Prostate gland (tissue), 2 donors: ENCODE measurements at regions not wholly inside any gene's neighbourhood (a gene's known extent, or its start where the extent isn't known, plus 50 kb on each side); places are given as distances from the start of the nearest gene placed in this dataset.

Source experiments
- DNase-seq: peaks from one replicate; pipeline ENCODE4 v3.0.0-alpha.2; 2019; ENCODE audit warnings: low spot score
- H3K27ac ChIP-seq, 2 donors: fragments of 200-600 bp; sonication (generic); 2 replicates each; pipeline ENCODE4 v1.5.1; 2017 to 2019
- H3K27me3 ChIP-seq: fragments of 200-600 bp; sonication (generic); replicated peaks from 2 replicates; pipeline ENCODE4 v1.5.1; 2019; ENCODE audit not compliant: insufficient read depth
- H3K36me3 ChIP-seq, 2 donors: fragments of 200-600 bp; sonication (generic); 1 replicate in 1 of 2; 2 replicates in 1 of 2; pipeline versions ENCODE4 v1.5.1 to v1.8.1; 2017 to 2019
- H3K4me1 ChIP-seq: fragments of 200-600 bp; sonication (generic); replicated peaks from 2 replicates; pipeline ENCODE4 v1.5.1; 2019
- H3K4me3 ChIP-seq, 2 donors: fragments of 200-600 bp; sonication (generic); 2 replicates each; pipeline ENCODE4 v1.5.1; 2017 to 2019
- H3K9me3 ChIP-seq: fragments of 200-600 bp; sonication (generic); 2 replicates; pipeline ENCODE4 v1.5.1; 2017
- CTCF ChIP-seq, 4 experiments: fragments of 200-600 bp in 2 of 4; fragments of 450-650 bp in 2 of 4; sonication (generic) in 2 of 4; IDR thresholded peaks; 1 replicate in 3 of 4; 2 replicates in 1 of 4; pipeline ENCODE4 v1.5.1; 2016 to 2019; ENCODE audit warnings: antibody characterized with exemption in 4 of 4, mild to moderate bottlenecking in 2 of 4, moderate library complexity in 2 of 4
- POLR2A ChIP-seq: fragments of 450-650 bp; IDR thresholded peaks from one replicate; pipeline ENCODE4 v1.6.1; 2016; ENCODE audit warnings: antibody characterized with exemption, mild to moderate bottlenecking
- POLR2AphosphoS5 ChIP-seq: sonication (generic); formaldehyde crosslinking; IDR thresholded peaks from one replicate; pipeline ENCODE4 v1.6.1; 2017; ENCODE audit warnings: antibody characterized with exemption
- whole genome bisulfite sequencing: methylation state at CpG from one replicate; pipeline ENCODE4 v1.1.5; 2018; 5-methylcytosine and 5-hydroxymethylcytosine counted together
- intact Hi-C: fragments of 100-400 bp; cut with DNase I; formaldehyde crosslinking; loops from one replicate; pipeline ENCODE4 v1.14.2; 2022

GRCh38 chr1:4119516-4120220, 219.6 kb upstream of the C1orf174 start:
- no peaks in the 10 kb centered on the region for H3K9me3 ChIP-seq
- no peak for DNase-seq
- H3K4me1 ChIP-seq: no peaks in the 10 kb centered on the region
- TF ChIP-seq POLR2A: no peak
- TF ChIP-seq POLR2AphosphoS5: no peak
- no peak for TF ChIP-seq CTCF (IDR thresholded peaks at IDR 0.05)
- WGBS: 78% methylated on average over 11 of the region's 11 CpGs
- no peak overlapping the region for H3K27ac ChIP-seq
- H3K27me3 ChIP-seq: no peaks in the 10 kb centered on the region
- intact Hi-C loops: no loop called here
- H3K4me3 ChIP-seq: no peak overlapping the region
- H3K36me3 ChIP-seq: no peaks in the 10 kb centered on the region

GRCh38 chr1:4120557-4121292, 220.7 kb upstream of the C1orf174 start:
- DNase-seq: no peak
- WGBS: 80% methylated on average over 15 of the region's 15 CpGs
- TF ChIP-seq CTCF (IDR thresholded peaks at IDR 0.05): no peak
- TF ChIP-seq POLR2A: no peak
- TF ChIP-seq POLR2AphosphoS5: no peak

GRCh38 chr1:4121293-4121684, 221.2 kb upstream of the C1orf174 start:
- 92% methylated on average over 8 of the region's 8 CpGs for WGBS
- no peak for DNase-seq
- no peak for TF ChIP-seq POLR2A
- TF ChIP-seq CTCF (IDR thresholded peaks at IDR 0.05): no peak
- no peak for TF ChIP-seq POLR2AphosphoS5
- Histone ChIP-seq H3K27ac (no peak overlapping the region), H3K27me3 (no peaks in the 10 kb centered on the region), H3K36me3 (no peaks in the 10 kb centered on the region), H3K9me3 (no peaks in the 10 kb centered on the region), H3K4me1 (no peaks in the 10 kb centered on the region), H3K4me3 (no peak overlapping the region)
- intact Hi-C loops: no loop called here

More at GRCh38 chr1:4120557-4121292, 220.7 kb upstream of the C1orf174 start:
- H3K9me3 ChIP-seq: no peaks in the 10 kb centered on the region
- H3K4me1 ChIP-seq: no peaks in the 10 kb centered on the region
- no peak overlapping the region for H3K4me3 ChIP-seq
- intact Hi-C loops: no loop called here
- H3K27ac ChIP-seq: no peak overlapping the region
- no peaks in the 10 kb centered on the region for H3K27me3 ChIP-seq
- no peaks in the 10 kb centered on the region for H3K36me3 ChIP-seq

GRCh38 chr1:4121834-4122512, 221.9 kb upstream of the C1orf174 start:
- Histone ChIP-seq H3K4me3 (no peak overlapping the region), H3K9me3 (no peaks in the 10 kb centered on the region), H3K36me3 (no peaks in the 10 kb centered on the region), H3K4me1 (no peaks in the 10 kb centered on the region), H3K27ac (no peak overlapping the region), H3K27me3 (no peaks in the 10 kb centered on the region)
- 84% methylated on average over 20 of the region's 20 CpGs for WGBS
- TF ChIP-seq POLR2A (no peak), POLR2AphosphoS5 (no peak), CTCF (IDR thresholded peaks at IDR 0.05) (no peak)
- DNase-seq: no peak
- intact Hi-C loops: no loop called here
